GM12873 (cell line): ENCODE measurements at regions not wholly inside any gene's neighbourhood (a gene's known extent, or its start where the extent isn't known, plus 50 kb on each side); places are given as distances from the start of the nearest gene placed in this dataset.

ENCODE experiments used
- CTCF ChIP-seq: IDR thresholded peaks from 2 replicates; pipeline ENCODE4 v1.5.1; 2012; ENCODE audit warnings: low read depth, mild to moderate bottlenecking, moderate library complexity, low read length, control low read depth; ENCODE audit not compliant: insufficient read depth; ENCODE audit errors: missing control alignments

- no peak for TF ChIP-seq CTCF
Measured at GRCh38 chr3:146813496-146813895, 208.3 kb upstream of the PLSCR5 start.

DNA sequence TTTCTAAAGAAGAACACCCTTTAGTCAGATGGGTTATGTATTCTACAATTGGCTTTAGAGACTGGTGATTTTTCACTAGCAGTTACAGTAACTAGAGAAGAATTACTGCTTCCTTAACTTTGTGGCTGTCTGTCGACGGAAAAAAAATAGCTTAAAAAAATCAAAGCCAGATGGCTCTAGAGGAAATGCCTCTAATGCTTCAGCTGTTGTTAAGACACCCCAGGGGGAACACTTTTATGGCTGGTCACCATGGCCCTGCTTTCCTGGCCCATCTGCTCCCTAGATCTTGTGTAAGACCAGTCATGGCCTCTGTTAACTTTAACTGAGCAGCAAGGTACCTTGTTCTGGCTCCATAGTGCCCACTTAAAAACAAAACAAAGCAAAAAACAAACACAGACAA lies 198.6 kb upstream of the PLSCR5 start:
- TF ChIP-seq CTCF = no peak

GRCh38 chr3:146801492-146801891 lies 196.3 kb upstream of the PLSCR5 start:
- no peak for TF ChIP-seq CTCF

DNA sequence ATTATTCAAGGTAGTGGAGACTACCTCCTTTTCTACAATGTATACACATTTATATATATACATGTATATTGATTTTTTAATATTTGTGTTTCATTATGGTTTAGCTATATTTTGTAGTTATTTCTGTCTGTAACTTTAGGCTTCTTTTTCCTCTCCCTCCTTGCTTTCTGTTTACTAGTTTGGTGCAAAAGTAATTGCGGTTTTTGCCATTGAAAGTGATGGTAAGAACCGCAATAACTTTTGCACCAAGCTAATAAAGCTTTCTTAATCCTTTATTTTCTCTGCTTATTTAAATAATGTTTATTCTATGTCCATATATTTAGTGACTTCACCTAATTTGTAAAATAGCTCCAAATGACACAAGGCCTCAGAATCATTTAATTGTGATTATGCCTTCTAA lies 195.3 kb upstream of the PLSCR5 start:
- no peak for TF ChIP-seq CTCF

GRCh38 chr3:146796078-146796477 lies 190.9 kb upstream of the PLSCR5 start:
- no peak for TF ChIP-seq CTCF

DNA sequence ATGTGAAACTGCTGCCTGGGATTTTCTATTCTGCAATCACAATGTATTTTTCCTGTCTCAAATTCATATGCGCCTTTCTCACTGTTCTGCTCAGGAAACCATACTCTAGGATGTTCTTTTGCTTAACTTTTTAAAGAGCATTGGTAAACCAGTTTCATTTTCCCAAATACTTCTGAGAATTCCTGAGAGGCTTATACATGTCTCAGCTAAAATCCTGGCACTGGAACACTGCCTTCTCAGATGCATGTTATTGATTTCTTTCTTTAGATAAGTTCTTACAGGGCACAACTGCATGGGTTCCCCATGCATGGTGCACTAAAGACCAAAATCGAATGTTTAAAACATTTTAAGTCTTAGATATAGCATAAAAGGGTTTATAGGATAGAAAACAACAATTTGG lies 178.3 kb upstream of the PLSCR5 start:
- no peak for TF ChIP-seq CTCF

- no peak for TF ChIP-seq CTCF
Measured at GRCh38 chr3:146781606-146782005, 176.5 kb upstream of the PLSCR5 start.
